Glutamatergic neuron (in vitro differentiated cells): ENCODE measurements at regions not wholly inside any gene's neighbourhood (a gene's known extent, or its start where the extent isn't known, plus 50 kb on each side); places are given as distances from the start of the nearest gene placed in this dataset.

Source experiments
- DNase-seq: peaks from one replicate; pipeline ENCODE4 v3.0.0; 2022
- H3K27ac Mint-ChIP-seq: one replicate; pipeline ENCODE4 v1.8.0; 2020; ENCODE audit warnings: mild to moderate bottlenecking, mixed read lengths, inconsistent platforms; ENCODE audit not compliant: unreplicated experiment
- H3K27me3 Mint-ChIP-seq: one replicate; pipeline ENCODE4 v1.8.0; 2020; ENCODE audit warnings: mild to moderate bottlenecking, moderate library complexity, mixed read lengths, inconsistent platforms; ENCODE audit not compliant: unreplicated experiment
- H3K36me3 Mint-ChIP-seq: one replicate; pipeline ENCODE4 v1.8.0; 2020; ENCODE audit warnings: mild to moderate bottlenecking, mixed read lengths, inconsistent platforms; ENCODE audit not compliant: unreplicated experiment
- H3K4me1 Mint-ChIP-seq: one replicate; pipeline ENCODE4 v1.8.0; 2020; ENCODE audit warnings: mild to moderate bottlenecking, low read depth, mixed read lengths, inconsistent platforms; ENCODE audit not compliant: unreplicated experiment
- H3K4me3 Mint-ChIP-seq: one replicate; pipeline ENCODE4 v1.8.0; 2020; ENCODE audit warnings: mild to moderate bottlenecking, mixed read lengths, inconsistent platforms; ENCODE audit not compliant: unreplicated experiment
- H3K9me3 Mint-ChIP-seq: one replicate; pipeline ENCODE4 v1.8.0; 2020; ENCODE audit warnings: mild to moderate bottlenecking, moderate library complexity, mixed read lengths, inconsistent platforms; ENCODE audit not compliant: unreplicated experiment
- TF ChIP-seq, protein P1 (sequence below): fragments of 200-600 bp; sonication (generic); IDR thresholded peaks from one replicate; pipeline ENCODE4 v1.5.0; 2021; ENCODE audit not compliant: partially characterized antibody, unreplicated experiment

DNA sequence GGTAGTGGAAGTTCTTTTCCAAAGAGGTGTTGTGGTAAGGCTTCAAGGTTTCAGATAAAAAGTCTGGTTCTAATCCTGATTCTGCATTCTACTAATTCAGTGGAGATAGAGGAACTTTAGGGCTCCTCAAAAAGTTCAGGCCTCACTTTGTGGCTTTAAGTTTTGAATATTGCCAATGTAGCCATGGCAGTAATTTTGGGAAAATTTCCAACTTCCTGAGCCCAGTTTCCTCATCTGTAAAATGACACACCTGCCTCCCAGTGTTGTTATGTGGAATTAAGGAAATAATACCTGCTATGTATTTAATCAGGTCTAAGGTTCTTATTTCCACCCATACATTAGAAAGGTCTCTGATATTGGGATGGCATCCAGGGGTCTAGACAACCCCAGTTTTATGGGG lies 147.6 kb upstream of the ITGA6 start:
- no peak for DNase-seq
- Mint-ChIP-seq H3K9me3 (no peaks in the 10 kb centered on the region), H3K4me3 (no peak overlapping the region), H3K27ac (no peak overlapping the region), H3K36me3 (peaks cover 4% of the 10 kb centered on the region), H3K4me1 (no peaks in the 10 kb centered on the region), H3K27me3 (no peaks in the 10 kb centered on the region)
- TF ChIP-seq, protein P1, sequence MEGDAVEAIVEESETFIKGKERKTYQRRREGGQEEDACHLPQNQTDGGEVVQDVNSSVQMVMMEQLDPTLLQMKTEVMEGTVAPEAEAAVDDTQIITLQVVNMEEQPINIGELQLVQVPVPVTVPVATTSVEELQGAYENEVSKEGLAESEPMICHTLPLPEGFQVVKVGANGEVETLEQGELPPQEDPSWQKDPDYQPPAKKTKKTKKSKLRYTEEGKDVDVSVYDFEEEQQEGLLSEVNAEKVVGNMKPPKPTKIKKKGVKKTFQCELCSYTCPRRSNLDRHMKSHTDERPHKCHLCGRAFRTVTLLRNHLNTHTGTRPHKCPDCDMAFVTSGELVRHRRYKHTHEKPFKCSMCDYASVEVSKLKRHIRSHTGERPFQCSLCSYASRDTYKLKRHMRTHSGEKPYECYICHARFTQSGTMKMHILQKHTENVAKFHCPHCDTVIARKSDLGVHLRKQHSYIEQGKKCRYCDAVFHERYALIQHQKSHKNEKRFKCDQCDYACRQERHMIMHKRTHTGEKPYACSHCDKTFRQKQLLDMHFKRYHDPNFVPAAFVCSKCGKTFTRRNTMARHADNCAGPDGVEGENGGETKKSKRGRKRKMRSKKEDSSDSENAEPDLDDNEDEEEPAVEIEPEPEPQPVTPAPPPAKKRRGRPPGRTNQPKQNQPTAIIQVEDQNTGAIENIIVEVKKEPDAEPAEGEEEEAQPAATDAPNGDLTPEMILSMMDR = no peak

DNA sequence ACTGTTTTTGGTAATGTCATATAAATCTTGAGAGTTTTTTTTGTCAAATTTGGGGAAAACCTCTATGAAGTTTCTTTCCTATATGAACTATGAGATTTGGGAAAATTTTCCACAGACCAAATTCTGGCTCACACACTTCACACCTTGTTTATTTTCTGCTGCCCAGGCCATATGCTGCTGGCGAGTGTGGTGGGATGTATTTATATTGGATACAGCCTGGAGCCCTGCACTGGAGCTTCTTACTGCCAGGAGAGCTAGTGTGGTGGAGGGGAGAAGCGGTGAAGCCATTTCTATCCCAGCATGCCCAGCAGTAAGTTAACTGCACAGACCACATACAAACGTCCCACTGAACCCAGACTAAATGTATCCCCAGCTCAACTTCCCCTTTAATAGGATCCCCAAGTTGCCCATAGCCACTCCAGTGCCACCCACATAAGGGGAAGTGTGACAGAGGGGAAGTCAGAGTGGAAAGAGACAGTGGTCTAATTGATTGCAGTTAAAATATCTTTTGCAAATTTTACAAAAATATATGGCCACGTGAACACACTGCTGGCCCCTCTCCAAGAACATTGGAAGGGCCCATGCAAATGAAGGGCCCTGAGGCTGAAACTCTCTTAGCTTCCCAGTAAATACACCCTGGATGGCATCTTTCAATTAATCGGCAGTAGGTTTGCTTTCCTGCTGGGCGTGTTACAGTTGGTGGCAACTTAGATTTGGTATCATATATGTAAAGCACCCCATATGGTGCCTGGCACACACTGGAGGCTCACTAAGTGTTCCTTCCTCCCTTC lies 146.6 kb upstream of the ITGA6 start:
- peaks cover 2% of the 10 kb centered on the region for H3K4me1 Mint-ChIP-seq
- no peak for DNase-seq
- H3K4me3 Mint-ChIP-seq = no peak overlapping the region
- H3K27me3 Mint-ChIP-seq = no peaks in the 10 kb centered on the region
- H3K27ac Mint-ChIP-seq = no peak overlapping the region
- H3K36me3 Mint-ChIP-seq = peaks cover 4% of the 10 kb centered on the region
- H3K9me3 Mint-ChIP-seq = no peaks in the 10 kb centered on the region
- TF ChIP-seq, protein P1 = no peak

DNA sequence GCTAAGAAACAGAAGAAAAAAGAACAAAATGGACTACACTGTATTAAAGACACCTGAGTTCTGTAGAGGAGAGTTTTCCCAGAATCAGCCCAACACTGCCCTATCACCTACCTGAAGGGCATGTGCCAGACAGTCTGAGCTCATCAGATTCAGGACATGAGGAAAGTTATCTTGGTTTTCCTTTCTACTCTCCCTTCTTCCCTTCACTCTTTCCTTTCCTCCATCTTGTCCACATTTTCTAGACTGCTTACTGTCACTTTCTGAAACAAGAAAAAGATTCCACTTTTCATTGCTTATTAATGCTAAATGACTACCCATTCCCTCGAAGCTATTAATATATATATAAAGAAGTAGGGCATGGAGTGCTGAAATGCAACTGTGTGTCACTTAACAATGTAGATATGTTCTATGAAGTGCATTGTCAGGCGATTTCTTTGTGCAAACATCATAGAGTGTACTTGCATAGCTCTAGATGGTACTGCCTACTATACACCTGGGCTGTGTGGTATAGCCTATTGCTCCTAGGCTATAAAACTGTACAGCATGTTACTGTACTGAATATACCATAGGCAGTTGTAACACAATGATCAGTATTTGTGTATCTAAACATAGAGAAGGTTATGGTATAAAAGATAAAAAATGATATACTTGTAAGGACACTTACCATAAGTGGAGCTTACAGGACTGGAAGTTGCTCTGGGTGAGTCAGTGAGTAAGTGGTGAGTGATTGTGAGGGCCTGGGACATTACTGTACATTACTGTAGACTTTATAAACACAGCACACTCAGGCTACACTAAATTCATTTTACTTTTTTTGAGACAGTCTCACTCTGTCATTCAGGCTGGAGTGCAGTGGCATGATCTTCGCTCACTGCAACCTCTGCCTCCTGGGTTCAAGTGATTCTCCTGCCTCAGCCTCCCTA lies 145.5 kb upstream of the ITGA6 start:
- Mint-ChIP-seq H3K4me3 (no peak overlapping the region), H3K27ac (no peak overlapping the region)

DNA sequence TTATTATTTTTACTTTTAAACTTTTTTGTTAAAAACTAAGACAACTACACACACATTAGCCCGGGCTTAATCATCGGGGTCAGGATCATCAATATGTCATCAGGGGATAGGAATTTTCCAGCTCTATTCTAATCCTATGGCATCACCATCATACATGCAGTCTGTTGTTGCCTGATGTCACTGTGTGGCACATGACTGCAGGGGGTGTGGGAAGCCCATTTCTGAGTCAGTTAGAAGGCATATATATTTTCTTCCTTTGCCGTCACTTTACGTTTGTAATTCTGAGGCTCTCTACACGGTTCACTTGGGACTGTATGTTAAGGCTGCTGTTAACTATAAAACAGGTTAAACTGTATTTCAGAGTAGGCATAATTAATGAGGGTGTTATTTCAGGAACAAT lies 144.4 kb upstream of the ITGA6 start:
- H3K4me1 Mint-ChIP-seq = peaks cover 2% of the 10 kb centered on the region
- no peak for DNase-seq

More for the DNA sequence above, 145.5 kb upstream of the ITGA6 start:
- no peaks in the 10 kb centered on the region for H3K27me3 Mint-ChIP-seq
- DNase-seq = no peak
- H3K9me3 Mint-ChIP-seq = no peaks in the 10 kb centered on the region
- H3K36me3 Mint-ChIP-seq = no peaks in the 10 kb centered on the region
- H3K4me1 Mint-ChIP-seq = peaks cover 2% of the 10 kb centered on the region
- TF ChIP-seq, protein P1 = no peak

More for the DNA sequence above, 144.4 kb upstream of the ITGA6 start:
- TF ChIP-seq, protein P1 = no peak
- no peaks in the 10 kb centered on the region for H3K9me3 Mint-ChIP-seq
- H3K36me3 Mint-ChIP-seq = no peaks in the 10 kb centered on the region
- H3K27ac Mint-ChIP-seq = no peak overlapping the region
- H3K4me3 Mint-ChIP-seq = no peak overlapping the region
- H3K27me3 Mint-ChIP-seq = no peaks in the 10 kb centered on the region
